GM12878 (cell line): ENCODE measurements at regions not wholly inside any gene's neighbourhood (a gene's known extent, or its start where the extent isn't known, plus 50 kb on each side); places are given as distances from the start of the nearest gene placed in this dataset.

ENCODE experiments used
- ATAC-seq: fragments of 200-7000 bp; cut with Tn5 transposase; 3 replicates; pipeline ENCODE4 v1.9.1; 2020; ENCODE audit warnings: mild to moderate bottlenecking, moderate library complexity
- BruUV-seq: library from RNA; stranded (reverse); fragments of 400-500 nt; replicated peaks from 2 replicates; lab custom pipeline; 2021; lab: Mats Ljungman, UMichigan
- CTCF ChIA-PET: fragments of 300-600 bp; sonication (Branson Sonifier 250); formaldehyde crosslinking; extraction: SDS; loops from one replicate; lab custom pipeline; 2021; ENCODE audit warnings: inconsistent platforms; lab: Yijun Ruan, JAX
- POLR2A ChIA-PET: fragments of 350-600 bp; formaldehyde crosslinking; extraction: SDS; loops from one replicate; lab custom pipeline; 2021; ENCODE audit warnings: inconsistent platforms; lab: Charles Lee
- RAD21 ChIA-PET: fragments of 300-600 bp; sonication (Branson Sonifier 250); formaldehyde crosslinking; loops from one replicate; lab custom pipeline; 2023; ENCODE audit warnings: antibody characterized with exemption; ENCODE audit not compliant: unreplicated experiment; lab: Charles Lee
- SMC1A ChIA-PET: fragments of 300-600 bp; sonication (Branson Sonifier 250); formaldehyde crosslinking; loops from one replicate; lab custom pipeline; 2023; ENCODE audit not compliant: unreplicated experiment, uncharacterized antibody; lab: Charles Lee
- DNase-seq: peaks from one replicate; pipeline ENCODE4 v3.0.0-alpha.2; 2011; ENCODE audit warnings: low read depth, low spot score
- FAIRE-seq: peaks from 3 replicates; lab custom pipeline; 2011; peaks lifted over from hg19 to GRCh38; lab: Jason Lieb, UNC
- H2AFZ ChIP-seq: 2 replicates; pipeline ENCODE4 v1.6.0; 2011; ENCODE audit warnings: low read depth, low read length, control low read depth; ENCODE audit not compliant: control insufficient read depth
- H3K27ac ChIP-seq: 2 replicates; pipeline ENCODE4 v1.5.1; 2011; ENCODE audit warnings: control low read depth; ENCODE audit not compliant: control insufficient read depth, insufficient read depth
- H3K27me3 ChIP-seq, 2 experiments: replicated peaks in 1 of 2; 2 replicates each; pipeline versions ENCODE4 v1.6.0 to v1.6.1; 2011; ENCODE audit warnings: low read length in 1 of 2; ENCODE audit not compliant: control insufficient read depth in 2 of 2, insufficient read depth in 2 of 2
- H3K36me3 ChIP-seq, 2 experiments: 2 replicates each; pipeline ENCODE4 v1.5.1; 2011; ENCODE audit warnings: low read length in 1 of 2; ENCODE audit not compliant: control insufficient read depth in 2 of 2, insufficient read depth in 2 of 2
- H3K4me1 ChIP-seq: 2 replicates; pipeline ENCODE4 v1.6.1; 2011; ENCODE audit warnings: mild to moderate bottlenecking, low read length, moderate library complexity, mixed read lengths; ENCODE audit not compliant: control insufficient read depth, insufficient read depth
- H3K4me2 ChIP-seq: 2 replicates; pipeline ENCODE4 v1.6.0; 2011; ENCODE audit warnings: control low read depth; ENCODE audit not compliant: control insufficient read depth, insufficient read depth
- H3K4me3 ChIP-seq: fragments of 200-600 bp; sonication (generic); 2 replicates; pipeline ENCODE4 v1.5.1; 2016
- H3K79me2 ChIP-seq: 2 replicates; pipeline ENCODE4 v1.6.0; 2011; ENCODE audit warnings: low read length; ENCODE audit not compliant: control insufficient read depth, insufficient read depth
- H3K9ac ChIP-seq: 2 replicates; pipeline ENCODE4 v1.8.0; 2011; ENCODE audit warnings: low read length, control low read depth, mixed read lengths; ENCODE audit not compliant: control insufficient read depth, insufficient read depth
- H3K9me3 ChIP-seq: replicated peaks from 3 replicates; pipeline ENCODE4 v1.5.1; 2011; ENCODE audit warnings: mild to moderate bottlenecking, low read length; ENCODE audit not compliant: control insufficient read depth, insufficient read depth
- H4K20me1 ChIP-seq: 2 replicates; pipeline ENCODE4 v1.6.0; 2011; ENCODE audit not compliant: control insufficient read depth, insufficient read depth
- BRCA1 ChIP-seq: IDR thresholded peaks from 2 replicates; pipeline ENCODE4 v1.6.1; 2011; ENCODE audit warnings: low read depth, low read length, improper control_type of control experiment
- CUX1 ChIP-seq: IDR thresholded peaks from 2 replicates; pipeline ENCODE4 v1.6.1; 2012; ENCODE audit warnings: improper control_type of control experiment, low read depth, low read length; ENCODE audit not compliant: insufficient replicate concordance
- ESRRA ChIP-seq: IDR thresholded peaks from 2 replicates; pipeline ENCODE4 v1.6.1; 2012; ENCODE audit warnings: mild to moderate bottlenecking, low read length, improper control_type of control experiment
- KAT2A ChIP-seq: conservative IDR thresholded peaks from 2 replicates; pipeline ENCODE4 v1.6.1; 2011; ENCODE audit warnings: low read depth, low read length; ENCODE audit not compliant: control insufficient read depth
- NBN ChIP-seq: fragments of 450-650 bp; IDR thresholded peaks from 2 replicates; pipeline ENCODE4 v1.6.1; 2016
- SREBF1 ChIP-seq: IDR thresholded peaks from 2 replicates; pipeline ENCODE4 v1.6.1; 2012; ENCODE audit warnings: mild to moderate bottlenecking, low read length
- STAT3 ChIP-seq: IDR thresholded peaks from 2 replicates; pipeline ENCODE4 v1.6.1; 2011; ENCODE audit warnings: low read depth, low read length, improper control_type of control experiment
- TARDBP ChIP-seq: IDR thresholded peaks from 2 replicates; pipeline ENCODE4 v1.6.1; 2016; ENCODE audit warnings: borderline replicate concordance
- WGBS: methylation state at CpG from one replicate; pipeline ENCODE4 v1.1.6; 2016; ENCODE audit warnings: low lambda C conversion rate; ENCODE audit not compliant: insufficient replicate concordance, insufficient coverage; ENCODE audit errors: missing lambda C conversion rate; 5-methylcytosine and 5-hydroxymethylcytosine counted together
- in situ Hi-C: fragments of 300-500 bp; cut with MboI; formaldehyde crosslinking; loops from 9 replicates; pipeline ENCODE4 v1.14.3; 2018; ENCODE audit warnings: mixed read lengths
- intact Hi-C: fragments of 100-400 bp; cut with micrococcal nuclease; formaldehyde crosslinking; loops from one replicate; pipeline ENCODE4 v1.14.2; 2022; ENCODE audit not compliant: unreplicated experiment

DNA sequence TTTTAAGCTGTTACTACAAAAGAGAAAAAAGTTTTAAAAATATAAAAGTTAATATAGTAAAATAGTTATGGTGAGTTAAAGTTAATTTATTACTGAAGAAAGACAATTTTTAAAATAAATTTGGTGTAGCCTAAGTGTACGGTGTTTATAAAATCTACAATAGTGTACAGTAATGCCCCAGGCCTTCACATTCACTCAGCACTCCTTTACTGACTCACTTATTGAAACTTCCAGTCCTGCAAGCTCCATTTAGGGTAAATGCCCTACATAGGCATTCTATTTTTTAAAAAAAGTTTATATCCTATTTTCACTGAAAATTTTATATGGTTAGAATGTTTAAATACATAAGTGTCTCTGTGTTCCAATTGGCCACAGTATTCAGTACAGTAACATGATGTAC, 769.5 kb upstream of the NOVA1 start:
- SMC1A ChIA-PET, result no interaction called here
- CTCF ChIA-PET, result no interaction called here
- DNase-seq (no peak), ATAC-seq (no peak), FAIRE-seq (no peak)
- Histone ChIP-seq H3K4me2 (no peak overlapping the region), H2AFZ (no peak overlapping the region), H3K27ac (no peak overlapping the region), H3K9me3 (no peaks in the 10 kb centered on the region), H4K20me1 (no peaks in the 10 kb centered on the region), H3K27me3 (no peaks in the 10 kb centered on the region), H3K4me1 (no peaks in the 10 kb centered on the region), H3K9ac (no peak overlapping the region), H3K4me3 (no peak overlapping the region), H3K79me2 (no peaks in the 10 kb centered on the region), H3K36me3 (no peaks in the 10 kb centered on the region)
- no TSS peak for BruUV-seq
- 81% methylated on average over 1 of the region's 1 CpG for WGBS
- POLR2A ChIA-PET, result no interaction called here
- intact Hi-C loops, result no loop called here
- no peak for TF ChIP-seq ESRRA
- TF ChIP-seq TARDBP, result no peak
- no peak for TF ChIP-seq SREBF1
- TF ChIP-seq KAT2A, result no peak
- TF ChIP-seq CUX1, result no peak
- no peak for TF ChIP-seq NBN
- no peak for TF ChIP-seq BRCA1
- no peak for TF ChIP-seq STAT3
- in situ Hi-C loops, result no loop called here
- RAD21 ChIA-PET, result no interaction called here
